HG02981 (cell line): ENCODE measurements at regions not wholly inside any gene's neighbourhood (a gene's known extent, or its start where the extent isn't known, plus 50 kb on each side); places are given as distances from the start of the nearest gene placed in this dataset.
"Not testable (repeated sequence)": the region's sequence is repeated elsewhere in the genome, so short reads cannot be mapped to it uniquely, and the experiment has no call there.

ENCODE experiments used
- ATAC-seq: cut with Tn5 transposase; IDR thresholded peaks from one replicate; pipeline ENCODE4 v1.9.1; 2021; ENCODE audit warnings: mild to moderate bottlenecking, moderate library complexity; ENCODE audit not compliant: unreplicated experiment

GRCh38 chr5:163115011-163115410, 322.4 kb upstream of the CCNG1 start:
- no peak for ATAC-seq

DNA sequence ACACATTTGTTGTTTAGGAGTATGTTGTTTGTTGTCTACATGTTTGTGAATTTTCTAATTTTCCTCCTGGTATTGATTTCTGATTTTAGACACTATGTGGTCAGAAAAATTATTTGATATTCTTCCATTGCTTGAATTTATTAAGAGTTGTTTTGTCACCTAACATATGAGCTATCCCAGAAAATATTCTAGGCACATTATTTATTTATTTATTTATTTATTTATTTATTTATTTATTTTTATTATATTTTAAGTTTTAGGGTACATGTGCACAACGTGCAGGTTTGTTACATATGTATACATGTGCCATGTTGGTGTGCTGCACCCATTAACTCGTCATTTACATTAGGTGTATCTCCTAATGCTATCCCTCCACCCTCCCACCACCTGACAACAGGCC, 320.8 kb upstream of the CCNG1 start:
- not testable (repeated sequence) for ATAC-seq

GRCh38 chr5:163134061-163134460, 303.3 kb upstream of the CCNG1 start:
- no peak for ATAC-seq

GRCh38 chr5:163135849-163136248, 301.5 kb upstream of the CCNG1 start:
- no peak for ATAC-seq

DNA sequence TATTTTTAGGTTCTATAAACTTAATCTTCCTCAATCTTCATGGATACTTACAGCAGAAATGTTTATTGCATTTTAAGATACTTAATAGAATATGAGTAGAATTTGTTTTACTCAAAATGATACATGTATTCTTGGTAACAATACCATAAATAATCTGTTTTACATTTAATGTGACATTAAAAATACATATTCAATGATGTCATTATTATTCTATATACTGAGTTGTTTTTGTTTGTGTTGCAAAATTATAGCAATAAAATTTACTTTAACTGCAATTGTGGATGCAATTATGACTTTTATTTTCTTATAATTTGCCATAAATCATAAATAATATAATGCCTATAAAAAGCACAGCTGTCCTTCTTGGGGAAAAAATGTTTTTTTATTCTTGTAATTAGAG, 275.9 kb upstream of the CCNG1 start:
- no peak for ATAC-seq

- no peak for ATAC-seq
Observed at GRCh38 chr5:163162645-163163044, 274.8 kb upstream of the CCNG1 start.

GRCh38 chr5:163163858-163164257, 273.5 kb upstream of the CCNG1 start:
- ATAC-seq: no peak

- no peak for ATAC-seq
Observed at GRCh38 chr5:163165277-163165676, 272.1 kb upstream of the CCNG1 start.

DNA sequence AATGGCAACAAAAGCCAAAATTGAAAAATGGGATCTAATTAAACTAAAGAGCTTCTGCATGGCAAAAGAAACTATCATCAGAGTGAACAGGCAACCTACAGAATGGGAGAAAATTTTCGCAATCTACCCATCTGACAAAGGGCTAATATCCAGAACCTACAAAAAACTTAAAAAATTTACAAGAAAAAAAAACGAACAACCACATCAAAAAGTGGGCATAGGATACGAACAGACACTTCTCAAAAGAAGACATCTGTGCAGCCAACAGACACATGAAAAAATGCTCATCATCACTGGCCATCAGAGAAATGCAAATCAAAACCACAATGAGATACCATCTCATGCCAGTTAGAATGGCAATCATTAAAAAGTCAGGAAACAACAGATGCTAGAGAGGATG, 267.2 kb upstream of the CCNG1 start:
- ATAC-seq: not testable (repeated sequence)

GRCh38 chr5:163172540-163173338, 264.7 kb upstream of the CCNG1 start:
- no peak for ATAC-seq

DNA sequence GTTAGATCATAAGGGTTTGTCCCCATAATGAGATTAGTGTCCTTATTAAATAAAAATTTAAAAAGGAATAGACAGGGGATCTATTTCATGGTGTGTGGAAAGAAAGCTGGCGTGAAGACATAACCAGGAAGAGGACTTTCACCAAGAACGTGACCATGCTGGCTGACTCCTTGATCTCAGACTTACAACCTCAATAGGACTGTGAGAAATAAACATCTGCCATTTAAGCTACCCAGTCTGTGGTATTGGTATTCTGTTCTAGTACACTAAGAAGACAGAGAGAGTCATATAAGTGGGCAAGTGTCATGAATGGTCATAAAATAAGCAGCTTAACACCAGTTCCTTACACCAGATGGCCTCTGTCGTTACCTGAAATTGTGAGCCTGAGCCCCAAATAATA, 259.4 kb upstream of the CCNG1 start:
- no peak for ATAC-seq

DNA sequence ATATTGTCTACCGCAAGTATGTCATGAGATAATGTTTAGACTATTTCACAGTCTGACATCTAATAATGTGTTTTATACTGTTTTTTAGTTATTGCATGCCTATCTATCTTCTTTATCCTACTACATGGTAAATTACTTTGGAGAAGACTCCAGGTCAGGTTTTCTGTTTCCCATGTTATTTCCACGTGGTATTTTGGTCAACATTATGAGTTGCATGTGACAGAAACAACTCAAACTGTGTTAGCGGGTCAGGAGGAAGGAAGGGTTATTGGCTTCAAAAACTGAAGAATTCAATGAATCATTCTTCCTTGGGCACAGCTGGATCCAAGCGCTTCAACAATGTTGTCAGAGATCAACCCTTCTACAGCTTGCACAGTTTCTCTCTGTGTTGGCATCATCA, 252.1 kb upstream of the CCNG1 start:
- no peak for ATAC-seq

GRCh38 chr5:163189023-163189553, 248.3 kb upstream of the CCNG1 start:
- no peak for ATAC-seq

GRCh38 chr5:163190283-163190682, 247.1 kb upstream of the CCNG1 start:
- ATAC-seq: no peak

- no peak for ATAC-seq
Observed at GRCh38 chr5:163190784-163191183, 246.6 kb upstream of the CCNG1 start.

DNA sequence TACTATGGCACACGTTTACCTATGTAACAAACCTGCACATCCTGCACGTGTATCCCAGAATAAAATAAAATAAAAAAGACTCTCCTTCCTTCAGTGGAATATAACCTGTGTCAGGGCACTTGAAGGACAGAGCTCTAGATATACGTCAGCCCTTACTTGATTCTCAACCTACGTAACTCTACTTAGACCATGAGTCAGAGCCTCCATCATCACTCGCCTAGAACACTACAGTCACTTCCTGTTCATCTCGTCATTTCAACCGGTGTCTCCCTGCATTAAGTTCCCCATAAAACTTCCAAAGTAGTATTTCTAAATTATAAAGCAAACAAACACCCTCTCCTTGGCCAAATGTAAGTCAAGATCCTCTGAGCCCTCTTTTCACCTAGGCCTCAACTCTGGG, 243.5 kb upstream of the CCNG1 start:
- ATAC-seq: no peak

- ATAC-seq: no peak
Observed at GRCh38 chr5:163205645-163206044, 231.8 kb upstream of the CCNG1 start.

GRCh38 chr5:163221581-163221980, 215.8 kb upstream of the CCNG1 start:
- no peak for ATAC-seq

- ATAC-seq: no peak
Observed at GRCh38 chr5:163222982-163223381, 214.4 kb upstream of the CCNG1 start.

DNA sequence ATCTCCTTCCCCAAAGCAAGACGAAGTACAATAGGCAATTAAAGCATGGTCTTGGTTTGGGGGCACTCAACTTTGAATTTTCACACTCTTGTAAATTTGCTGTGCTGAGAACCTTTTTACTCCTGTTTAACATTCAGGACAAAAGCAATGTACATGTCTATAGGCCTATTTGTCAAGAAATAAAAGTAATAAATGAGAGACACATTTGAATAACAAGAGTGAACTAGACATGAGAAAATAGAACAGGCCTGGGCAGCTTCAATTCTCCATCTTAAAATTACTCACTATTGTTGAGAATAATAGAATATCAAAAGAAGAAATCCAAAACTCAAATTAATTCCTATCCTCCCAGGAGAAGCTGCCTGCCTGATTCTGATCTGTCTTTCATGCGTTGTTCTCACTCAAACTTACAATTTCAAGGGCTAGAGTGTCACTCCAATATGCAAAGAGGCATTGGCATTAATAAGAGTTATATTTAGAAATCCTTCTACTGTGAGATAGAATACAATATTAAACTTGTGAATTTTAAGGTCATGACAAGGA, 192.9 kb upstream of the CCNG1 start:
- ATAC-seq: no peak

GRCh38 chr5:163245584-163245983, 191.8 kb upstream of the CCNG1 start:
- ATAC-seq: no peak

- no peak for ATAC-seq
Observed at GRCh38 chr5:163248333-163248732, 189.1 kb upstream of the CCNG1 start.

DNA sequence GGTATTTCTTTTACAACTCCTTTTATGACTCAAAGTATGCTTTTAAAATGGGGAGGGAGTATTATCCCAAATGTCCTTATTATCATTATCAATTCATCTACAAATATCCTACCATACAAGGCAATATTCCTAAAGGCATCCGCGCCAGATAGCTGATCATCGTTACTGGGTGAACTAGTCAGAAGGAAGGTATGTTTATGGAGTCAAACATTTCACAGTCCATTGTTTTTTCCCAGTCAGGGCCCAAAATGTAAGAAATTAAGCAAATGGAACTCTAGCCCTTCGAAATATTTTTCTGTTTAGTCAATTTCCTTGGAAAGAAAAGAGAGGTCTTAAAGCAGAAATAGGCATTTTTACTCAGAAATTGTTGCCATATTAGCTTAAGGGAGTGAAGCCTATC, 188.5 kb upstream of the CCNG1 start:
- no peak for ATAC-seq
